Testis (tissue), 2 donors: ENCODE measurements at regions not wholly inside any gene's neighbourhood (a gene's known extent, or its start where the extent isn't known, plus 50 kb on each side); places are given as distances from the start of the nearest gene placed in this dataset.

Experiments used
- CTCF ChIP-seq, 3 experiments: fragments of 450-650 bp in 2 of 3; fragments of 200-600 bp in 1 of 3; sonication (generic) in 1 of 3; IDR thresholded peaks; one replicate each; pipeline ENCODE4 v1.5.1; 2016 to 2019; ENCODE audit warnings: antibody characterized with exemption in 3 of 3, mild to moderate bottlenecking in 2 of 3, moderate library complexity in 1 of 3
- POLR2A ChIP-seq: fragments of 450-650 bp; IDR thresholded peaks from one replicate; pipeline ENCODE4 v1.6.1; 2017; ENCODE audit warnings: antibody characterized with exemption, mild to moderate bottlenecking, moderate library complexity

- no peak for TF ChIP-seq CTCF (IDR thresholded peaks at IDR 0.05)
- TF ChIP-seq POLR2A: no peak
Measured at GRCh38 chr9:13737885-13738284, 458.4 kb upstream of the MPDZ start.
